IMR-90 (cell line): ENCODE measurements at regions not wholly inside any gene's neighbourhood (a gene's known extent, or its start where the extent isn't known, plus 50 kb on each side); places are given as distances from the start of the nearest gene placed in this dataset.

ENCODE experiments used
- ATAC-seq: fragments of 200-7000 bp; cut with Tn5 transposase; 2 replicates; pipeline ENCODE4 v1.9.1; 2020; ENCODE audit warnings: low read depth, mild to moderate bottlenecking, moderate library complexity
- BruUV-seq: library from RNA; stranded (reverse); fragments of 400-500 nt; replicated peaks from 2 replicates; lab custom pipeline; 2021; lab: Mats Ljungman, UMichigan
- CTCF ChIA-PET: fragments of 300-600 bp; formaldehyde crosslinking; extraction: SDS; loops from one replicate; lab custom pipeline; 2021; ENCODE audit warnings: antibody characterized with exemption; lab: Yijun Ruan, JAX
- POLR2A ChIA-PET: fragments of 300-600 bp; sonication (Branson Sonifier 250); formaldehyde crosslinking; loops from one replicate; lab custom pipeline; 2022; ENCODE audit warnings: antibody characterized with exemption; ENCODE audit not compliant: unreplicated experiment; lab: Charles Lee
- DNase-seq: peaks from one replicate; pipeline ENCODE4 v3.0.0; 2013
- H2AFZ ChIP-seq: replicated peaks from 2 replicates; pipeline ENCODE3; 2013; ENCODE audit warnings: low read length, mild to moderate bottlenecking; ENCODE audit not compliant: poor library complexity
- H2AK5ac ChIP-seq: 2 replicates; pipeline ENCODE4 v1.6.1; 2013; ENCODE audit warnings: low read depth, low read length, inconsistent platforms
- H2AK9ac ChIP-seq: replicated peaks from 2 replicates; pipeline ENCODE3; 2013; ENCODE audit warnings: mild to moderate bottlenecking, low read depth, low read length, moderate library complexity; ENCODE audit not compliant: poor library complexity
- H2BK120ac ChIP-seq: 2 replicates; pipeline ENCODE4 v1.6.1; 2013; ENCODE audit warnings: low read depth, low read length, inconsistent platforms
- H2BK15ac ChIP-seq: 3 replicates; pipeline ENCODE4 v1.6.1; 2013; ENCODE audit warnings: low read depth, low read length, inconsistent platforms
- H2BK20ac ChIP-seq: 2 replicates; pipeline ENCODE4 v1.6.1; 2013; ENCODE audit warnings: low read depth, mild to moderate bottlenecking, inconsistent platforms, low read length, moderate library complexity
- H2BK5ac ChIP-seq: 2 replicates; pipeline ENCODE4 v1.6.1; 2013; ENCODE audit warnings: mild to moderate bottlenecking, low read depth, low read length, inconsistent platforms; ENCODE audit not compliant: poor library complexity, severe bottlenecking
- H3K14ac ChIP-seq: replicated peaks from 2 replicates; pipeline ENCODE4 v1.6.1; 2013; ENCODE audit warnings: low read depth, low read length, inconsistent platforms
- H3K18ac ChIP-seq: 2 replicates; pipeline ENCODE4 v1.6.1; 2013; ENCODE audit warnings: low read depth, low read length, control low read depth
- H3K23ac ChIP-seq: 2 replicates; pipeline ENCODE4 v1.6.1; 2013; ENCODE audit warnings: low read depth, low read length, inconsistent platforms
- H3K27ac ChIP-seq: 2 replicates; pipeline ENCODE4 v1.5.1; 2013; ENCODE audit warnings: mild to moderate bottlenecking, control low read depth, low read length; ENCODE audit not compliant: insufficient read depth
- H3K27me3 ChIP-seq: 2 replicates; pipeline ENCODE4 v1.6.1; 2013; ENCODE audit warnings: low read length; ENCODE audit not compliant: control insufficient read depth, insufficient read depth
- H3K36me3 ChIP-seq: 2 replicates; pipeline ENCODE4 v1.6.1; 2013; ENCODE audit warnings: low read length, mixed read lengths; ENCODE audit not compliant: control insufficient read depth, insufficient read depth
- H3K4ac ChIP-seq: 2 replicates; pipeline ENCODE4 v1.6.1; 2013; ENCODE audit warnings: low read depth, low read length, inconsistent platforms
- H3K4me1 ChIP-seq: 2 replicates; pipeline ENCODE4 v1.6.1; 2013; ENCODE audit warnings: low read length, mixed read lengths; ENCODE audit not compliant: control insufficient read depth, insufficient read depth
- H3K4me2 ChIP-seq: 2 replicates; pipeline ENCODE4 v1.6.1; 2013; ENCODE audit warnings: low read depth, mild to moderate bottlenecking, control low read depth, low read length, moderate library complexity
- H3K4me3 ChIP-seq: 2 replicates; pipeline ENCODE4 v1.5.1; 2013; ENCODE audit warnings: low read depth, mild to moderate bottlenecking, control low read depth, low read length, moderate library complexity; ENCODE audit not compliant: insufficient read depth
- H3K56ac ChIP-seq: 2 replicates; pipeline ENCODE4 v1.6.1; 2013; ENCODE audit warnings: low read length, inconsistent platforms; ENCODE audit not compliant: insufficient read depth; ENCODE audit errors: extremely low read depth
- H3K79me1 ChIP-seq, 2 experiments: 2 replicates each; pipeline ENCODE4 v1.6.1; 2013; ENCODE audit warnings: low read length in 2 of 2, inconsistent platforms in 1 of 2, low read depth in 1 of 2
- H3K9ac ChIP-seq: 2 replicates; pipeline ENCODE4 v1.6.1; 2013; ENCODE audit warnings: low read depth, low read length, control low read depth
- H3K9me1 ChIP-seq: 2 replicates; pipeline ENCODE4 v1.6.1; 2013; ENCODE audit warnings: low read length, inconsistent platforms; ENCODE audit not compliant: insufficient read depth
- H3K9me3 ChIP-seq: 2 replicates; pipeline ENCODE4 v1.6.1; 2013; ENCODE audit warnings: low read length; ENCODE audit not compliant: control insufficient read depth, insufficient read depth
- H4K20me1 ChIP-seq: 2 replicates; pipeline ENCODE4 v1.6.1; 2013; ENCODE audit warnings: low read length, inconsistent platforms; ENCODE audit not compliant: insufficient read depth
- H4K5ac ChIP-seq: 2 replicates; pipeline ENCODE4 v1.6.1; 2013; ENCODE audit warnings: mild to moderate bottlenecking, low read depth, low read length, control low read depth
- H4K8ac ChIP-seq, 2 experiments: 2 replicates each; pipeline ENCODE4 v1.6.1; 2013; ENCODE audit warnings: low read depth in 2 of 2, low read length in 2 of 2, control low read depth in 1 of 2, inconsistent platforms in 1 of 2
- H4K91ac ChIP-seq: 2 replicates; pipeline ENCODE4 v1.6.1; 2013; ENCODE audit warnings: low read depth, low read length, inconsistent platforms; ENCODE audit not compliant: insufficient read depth
- BHLHE40 ChIP-seq: fragments of 150-350 bp; IDR thresholded peaks from 2 replicates; pipeline ENCODE4 v1.6.1; 2016; ENCODE audit warnings: mild to moderate bottlenecking, low read depth, low read length
- CHD1 ChIP-seq: IDR thresholded peaks from 2 replicates; pipeline ENCODE4 v1.6.1; 2012; ENCODE audit warnings: low read depth, low read length, improper control_type of control experiment
- FOS ChIP-seq: fragments of 150-350 bp; IDR thresholded peaks from 2 replicates; pipeline ENCODE4 v1.6.1; 2016; ENCODE audit warnings: low read depth, low read length
- MAFK ChIP-seq: IDR thresholded peaks from 2 replicates; pipeline ENCODE4 v1.6.1; 2012; ENCODE audit warnings: low read depth, low read length, improper control_type of control experiment
- MXI1 ChIP-seq: IDR thresholded peaks from 2 replicates; pipeline ENCODE4 v1.6.1; 2012; ENCODE audit warnings: low read depth, mild to moderate bottlenecking, low read length, moderate library complexity, borderline replicate concordance
- NFE2L2 ChIP-seq: fragments of 150-350 bp; IDR thresholded peaks from 2 replicates; pipeline ENCODE4 v1.6.1; 2016; ENCODE audit warnings: low read depth, mild to moderate bottlenecking, low read length
- POLR2A ChIP-seq: IDR thresholded peaks from 2 replicates; pipeline ENCODE4 v1.6.1; 2012; ENCODE audit warnings: mild to moderate bottlenecking, low read depth, low read length
- SMC3 ChIP-seq: fragments of 150-350 bp; IDR thresholded peaks from 2 replicates; pipeline ENCODE4 v1.6.1; 2016; ENCODE audit warnings: low read depth, mild to moderate bottlenecking, antibody characterized with exemption, low read length, moderate library complexity
- WGBS, 2 experiments: methylation state at CpG; one replicate each; pipeline versions ENCODE4 v1.1.5 to v1.1.7; 2013; ENCODE audit warnings: missing lambda C conversion rate in 2 of 2; ENCODE audit not compliant: insufficient read length in 1 of 2; ENCODE audit errors: extremely low coverage in 2 of 2; 5-methylcytosine and 5-hydroxymethylcytosine counted together
- dilution Hi-C: fragments of 300-500 bp; cut with HindIII; formaldehyde crosslinking; loops from one replicate; pipeline ENCODE4 v1.14.3; 2018; ENCODE audit warnings: low sequenced_read_pairs; ENCODE audit not compliant: unreplicated experiment
- in situ Hi-C: fragments of 300-500 bp; cut with MboI; formaldehyde crosslinking; loops from 3 replicates; pipeline ENCODE4 v1.14.3; 2019; ENCODE audit warnings: low sequenced_read_pairs, inconsistent platforms, mixed read lengths
- intact Hi-C: fragments of 100-400 bp; cut with micrococcal nuclease; formaldehyde crosslinking; loops from 2 replicates; pipeline ENCODE4 v1.10.0; 2022
- TF ChIP-seq, protein P1 (sequence below): conservative IDR thresholded peaks from 2 replicates; pipeline ENCODE4 v1.5.1; 2012; ENCODE audit warnings: mild to moderate bottlenecking, low read depth, low read length, improper control_type of control experiment
- TF ChIP-seq, protein P2 (sequence below): fragments of 150-350 bp; IDR thresholded peaks from 2 replicates; pipeline ENCODE4 v1.6.1; 2017; ENCODE audit warnings: mild to moderate bottlenecking, antibody characterized with exemption, low read length, low read depth

DNA sequence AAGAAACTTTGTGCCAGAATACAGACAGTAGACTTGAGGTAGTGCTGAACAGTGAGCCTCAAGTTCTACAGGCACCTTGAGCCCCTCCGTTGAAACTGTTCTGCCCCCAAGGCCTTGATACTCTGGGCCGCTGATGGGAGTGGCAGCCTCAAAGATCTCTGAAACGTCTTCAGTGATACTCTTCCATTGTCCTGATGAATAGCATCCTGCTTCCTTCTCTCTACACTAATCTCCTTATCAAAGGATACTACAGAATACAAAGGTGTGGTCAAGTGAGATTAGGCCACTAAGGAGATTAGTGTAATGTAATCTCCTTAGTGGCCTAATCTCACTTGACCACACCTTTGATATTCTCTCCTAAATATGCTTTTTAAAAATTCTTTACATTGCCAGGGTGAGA lies 419.8 kb upstream of the SEL1L start:
- no peak overlapping the region for H3K27ac ChIP-seq
- no peak overlapping the region for H4K8ac ChIP-seq
- H2BK20ac ChIP-seq: no peak overlapping the region
- intact Hi-C loops (no loop called here), in situ Hi-C loops (no loop called here), dilution Hi-C loops (no loop called here)
- POLR2A ChIA-PET: no interaction called here
- CTCF ChIA-PET: no interaction called here
- BruUV-seq: no TSS peak
- no peak overlapping the region for H2BK120ac ChIP-seq
- H3K9me3 ChIP-seq: peaks cover 11% of the 10 kb centered on the region
- H3K56ac ChIP-seq: no peak overlapping the region
- H2BK5ac ChIP-seq: no peak overlapping the region
- no peak overlapping the region for H3K9ac ChIP-seq
- no peak overlapping the region for H3K23ac ChIP-seq
- no peak overlapping the region for H3K14ac ChIP-seq
- H3K27me3 ChIP-seq: no peaks in the 10 kb centered on the region
- no peak overlapping the region for H4K5ac ChIP-seq
- ATAC-seq (no peak), DNase-seq (no peak)
- H4K91ac ChIP-seq: no peak overlapping the region
- H2AK9ac ChIP-seq: no peak overlapping the region
- no CpG with 5 or more reads among the region's 3 CpGs for WGBS, 2 experiments
- H2BK15ac ChIP-seq: no peak overlapping the region
- no peak overlapping the region for H3K4me2 ChIP-seq
- no peaks in the 10 kb centered on the region for H3K9me1 ChIP-seq
- H3K4ac ChIP-seq: no peak overlapping the region
- no peaks in the 10 kb centered on the region for H3K79me1 ChIP-seq
- no peak overlapping the region for H2AK5ac ChIP-seq
- no peaks in the 10 kb centered on the region for H3K36me3 ChIP-seq
- no peak overlapping the region for H3K18ac ChIP-seq
- H4K20me1 ChIP-seq: no peaks in the 10 kb centered on the region
- H2AFZ ChIP-seq: no peak overlapping the region
- H3K4me3 ChIP-seq: no peak overlapping the region
- no peaks in the 10 kb centered on the region for H3K4me1 ChIP-seq
- TF ChIP-seq CHD1 (no peak), NFE2L2 (no peak), FOS (no peak), POLR2A (no peak), BHLHE40 (no peak), MAFK (no peak), MXI1 (no peak), SMC3 (no peak)
- TF ChIP-seq, protein P1, sequence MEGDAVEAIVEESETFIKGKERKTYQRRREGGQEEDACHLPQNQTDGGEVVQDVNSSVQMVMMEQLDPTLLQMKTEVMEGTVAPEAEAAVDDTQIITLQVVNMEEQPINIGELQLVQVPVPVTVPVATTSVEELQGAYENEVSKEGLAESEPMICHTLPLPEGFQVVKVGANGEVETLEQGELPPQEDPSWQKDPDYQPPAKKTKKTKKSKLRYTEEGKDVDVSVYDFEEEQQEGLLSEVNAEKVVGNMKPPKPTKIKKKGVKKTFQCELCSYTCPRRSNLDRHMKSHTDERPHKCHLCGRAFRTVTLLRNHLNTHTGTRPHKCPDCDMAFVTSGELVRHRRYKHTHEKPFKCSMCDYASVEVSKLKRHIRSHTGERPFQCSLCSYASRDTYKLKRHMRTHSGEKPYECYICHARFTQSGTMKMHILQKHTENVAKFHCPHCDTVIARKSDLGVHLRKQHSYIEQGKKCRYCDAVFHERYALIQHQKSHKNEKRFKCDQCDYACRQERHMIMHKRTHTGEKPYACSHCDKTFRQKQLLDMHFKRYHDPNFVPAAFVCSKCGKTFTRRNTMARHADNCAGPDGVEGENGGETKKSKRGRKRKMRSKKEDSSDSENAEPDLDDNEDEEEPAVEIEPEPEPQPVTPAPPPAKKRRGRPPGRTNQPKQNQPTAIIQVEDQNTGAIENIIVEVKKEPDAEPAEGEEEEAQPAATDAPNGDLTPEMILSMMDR: no peak
- TF ChIP-seq, protein P2, sequence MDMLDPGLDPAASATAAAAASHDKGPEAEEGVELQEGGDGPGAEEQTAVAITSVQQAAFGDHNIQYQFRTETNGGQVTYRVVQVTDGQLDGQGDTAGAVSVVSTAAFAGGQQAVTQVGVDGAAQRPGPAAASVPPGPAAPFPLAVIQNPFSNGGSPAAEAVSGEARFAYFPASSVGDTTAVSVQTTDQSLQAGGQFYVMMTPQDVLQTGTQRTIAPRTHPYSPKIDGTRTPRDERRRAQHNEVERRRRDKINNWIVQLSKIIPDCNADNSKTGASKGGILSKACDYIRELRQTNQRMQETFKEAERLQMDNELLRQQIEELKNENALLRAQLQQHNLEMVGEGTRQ: no peak
